Caki2 (cell line): ENCODE measurements at regions not wholly inside any gene's neighbourhood (a gene's known extent, or its start where the extent isn't known, plus 50 kb on each side); places are given as distances from the start of the nearest gene placed in this dataset.
"Not testable (repeated sequence)": the region's sequence is repeated elsewhere in the genome, so short reads cannot be mapped to it uniquely, and the experiment has no call there.

Experiments used
- DNase-seq: peaks from one replicate; pipeline ENCODE4 v3.0.0-alpha.2; 2015; ENCODE audit warnings: low read depth
- in situ Hi-C: cut with HindIII; loops from 2 replicates; pipeline ENCODE4 v1.10.0; 2016; ENCODE audit warnings: low sequenced_read_pairs, low pct_unique_long_range_greater_than_20kb, mixed read lengths

- DNase-seq: no peak
- in situ Hi-C loops: no loop called here
Measured at GRCh38 chr22:26767351-26768155, 110.2 kb downstream of the MIAT start.

- no peak for DNase-seq
- in situ Hi-C loops: no loop called here
Measured at GRCh38 chr22:26768156-26768515, 110.7 kb downstream of the MIAT start.

GRCh38 chr22:26768952-26769351, 111.6 kb downstream of the MIAT start:
- in situ Hi-C loops: no loop called here
- DNase-seq: no peak

GRCh38 chr22:26769663-26770062, 112.3 kb downstream of the MIAT start:
- in situ Hi-C loops: no loop called here
- DNase-seq: no peak

GRCh38 chr22:26770624-26771023, 113.2 kb downstream of the MIAT start:
- no peak for DNase-seq
- in situ Hi-C loops: no loop called here

DNA sequence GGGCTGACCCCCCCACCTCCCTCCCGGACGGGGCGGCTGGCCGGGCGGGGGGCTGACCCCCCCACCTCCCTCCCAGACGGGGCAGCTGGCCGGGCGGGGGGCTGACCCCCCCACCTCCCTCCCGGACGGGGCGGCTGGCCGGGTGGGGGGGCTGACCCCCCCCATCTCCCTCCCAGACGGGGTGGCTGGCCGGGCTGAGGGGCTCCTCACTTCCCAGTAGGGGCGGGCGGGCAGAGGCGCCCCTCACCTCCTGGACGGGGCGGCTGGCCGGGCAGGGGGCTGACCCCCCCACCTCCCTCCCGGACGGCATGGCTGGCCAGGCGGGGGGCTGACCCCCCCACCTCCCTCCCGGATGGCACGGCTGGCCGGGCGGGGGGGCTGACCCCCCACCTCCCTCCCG, 115.7 kb downstream of the MIAT start:
- DNase-seq, in situ Hi-C loops: not testable (repeated sequence)

- DNase-seq: no peak
- in situ Hi-C loops: no loop called here
Measured at GRCh38 chr22:26775394-26775793, 118.0 kb downstream of the MIAT start.

GRCh38 chr22:26777156-26777801, 119.9 kb downstream of the MIAT start:
- in situ Hi-C loops: no loop called here
- DNase-seq: peak; percentile 70

GRCh38 chr22:26778372-26778771, 121.0 kb downstream of the MIAT start:
- DNase-seq: no peak
- in situ Hi-C loops: no loop called here

- in situ Hi-C loops: no loop called here
- no peak for DNase-seq
Measured at GRCh38 chr22:26779108-26779507, 121.7 kb downstream of the MIAT start.

DNA sequence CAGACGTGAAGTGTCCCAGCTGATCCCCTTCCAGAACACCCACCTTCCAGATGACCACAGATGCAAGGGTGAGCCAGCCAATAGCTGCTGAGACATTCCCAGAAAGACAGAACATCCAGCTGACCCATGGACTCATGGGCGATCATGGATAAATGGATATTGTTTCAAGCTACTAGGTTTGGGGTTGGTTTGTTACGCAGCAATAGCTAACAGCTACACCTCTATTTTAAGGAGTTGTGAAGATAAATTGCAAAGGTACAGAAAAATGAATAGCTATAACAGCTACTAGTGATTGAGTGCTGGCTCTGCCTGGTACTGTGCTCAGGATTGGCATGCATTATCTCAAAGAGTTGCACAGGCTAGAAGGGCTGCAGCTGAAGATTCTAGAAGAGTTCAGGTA, 122.5 kb downstream of the MIAT start:
- DNase-seq: no peak
- in situ Hi-C loops: no loop called here

DNA sequence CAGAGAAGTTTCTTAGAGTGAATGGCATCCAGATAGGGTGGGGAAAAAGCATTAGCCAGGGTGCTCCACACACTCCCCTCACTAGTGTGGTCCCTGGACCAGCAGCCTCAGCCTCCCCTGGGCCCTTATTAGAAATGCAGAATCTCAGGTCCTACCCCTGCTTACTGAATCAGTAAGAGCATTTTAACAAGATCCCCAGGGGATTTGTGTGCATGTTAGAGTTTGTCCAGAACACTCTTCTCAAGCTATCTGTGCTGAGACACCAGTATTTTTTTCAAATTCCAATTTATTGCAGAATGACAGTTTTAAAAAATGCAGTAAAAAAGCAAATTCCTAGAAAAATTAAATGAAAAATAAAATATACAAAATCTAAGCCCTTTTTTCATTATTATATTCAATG, 123.1 kb downstream of the MIAT start:
- in situ Hi-C loops: no loop called here
- DNase-seq: no peak

GRCh38 chr22:26781062-26781461, 123.7 kb downstream of the MIAT start:
- no peak for DNase-seq
- in situ Hi-C loops: no loop called here

- no peak for DNase-seq
- in situ Hi-C loops: no loop called here
Measured at GRCh38 chr22:26781596-26781995, 124.2 kb downstream of the MIAT start.

- DNase-seq: no peak
- in situ Hi-C loops: no loop called here
Measured at GRCh38 chr22:26783885-26784284, 126.5 kb downstream of the MIAT start.

- DNase-seq: no peak
- in situ Hi-C loops: no loop called here
Measured at GRCh38 chr22:26784772-26785171, 127.4 kb downstream of the MIAT start.

DNA sequence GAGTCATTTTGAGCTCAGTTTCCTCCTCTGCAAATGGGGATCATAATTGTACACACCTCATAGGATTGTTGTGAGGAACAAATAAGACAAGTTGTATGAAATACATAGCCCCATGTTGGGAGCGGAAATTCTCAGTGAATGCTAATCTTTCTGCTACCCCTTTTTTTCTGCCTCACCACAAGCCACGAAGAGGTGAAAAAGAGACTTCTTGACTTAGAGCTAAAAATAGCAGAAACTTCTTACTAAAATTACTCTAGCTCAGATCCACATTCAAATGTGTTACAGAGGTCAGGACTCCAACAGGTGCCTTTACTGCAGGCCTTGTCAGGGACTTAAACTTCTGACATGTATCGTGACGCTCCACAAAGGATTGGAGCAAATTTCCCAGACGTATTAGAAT, 128.5 kb downstream of the MIAT start:
- no peak for DNase-seq
- in situ Hi-C loops: no loop called here

DNA sequence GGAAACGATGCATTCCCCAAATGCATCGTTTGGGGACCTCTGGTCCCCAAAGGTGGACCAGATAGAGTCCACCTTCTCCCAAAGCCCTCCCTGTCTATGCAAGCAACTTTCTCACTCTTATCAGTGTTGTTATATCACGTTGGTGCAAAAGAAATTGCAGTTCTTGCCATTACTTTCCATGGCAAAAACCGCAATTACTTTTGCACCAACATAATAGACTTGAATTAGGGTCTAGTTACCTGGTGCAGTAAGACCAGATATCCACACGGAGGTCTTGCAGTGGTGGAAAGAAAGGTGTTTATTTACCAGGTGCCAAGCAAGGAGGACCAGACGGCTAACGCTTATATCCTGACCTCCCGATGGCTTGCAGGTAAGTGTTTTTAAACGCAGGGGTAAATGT, 129.0 kb downstream of the MIAT start:
- in situ Hi-C loops: no loop called here
- DNase-seq: no peak

GRCh38 chr22:26789951-26790350, 132.6 kb downstream of the MIAT start:
- no peak for DNase-seq
- in situ Hi-C loops: no loop called here

DNA sequence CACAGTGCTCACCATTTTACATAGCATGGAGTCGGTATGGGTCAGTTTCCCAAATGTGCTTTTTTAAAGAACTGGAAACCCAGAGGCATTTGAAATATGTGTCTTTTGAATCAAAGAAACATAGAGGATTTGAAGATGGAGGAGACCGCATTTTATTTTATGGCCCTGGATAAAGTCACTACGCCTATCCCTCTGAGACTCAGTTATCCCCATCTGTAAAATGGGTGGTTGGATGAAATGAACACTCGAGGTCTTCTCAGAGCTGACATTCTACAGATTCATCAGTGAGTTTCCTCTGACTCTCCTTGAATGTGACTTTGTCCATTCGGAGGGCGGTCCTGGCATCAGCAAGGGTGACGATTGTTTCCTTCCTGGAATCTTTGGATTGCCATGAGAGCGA, 135.1 kb downstream of the MIAT start:
- in situ Hi-C loops: no loop called here
- no peak for DNase-seq
